Urinary bladder (tissue), 1 donor: ENCODE measurements at regions not wholly inside any gene's neighbourhood (a gene's known extent, or its start where the extent isn't known, plus 50 kb on each side); places are given as distances from the start of the nearest gene placed in this dataset. TPM values are rescaled to one million over a fixed set of nuclear protein-coding genes. Genes with fewer than 3 reads are reported as not detected.

Source experiments
- small RNA-seq: library from RNA; depleted of rRNA; stranded (forward); fragments of <200 nt; gene quantifications from one replicate; pipeline ENCODE3, GENCODE V24; 2014

Small RNA genes lying in the stretch of these regions (small RNA-seq; reads per million reads assigned to genes)
- not detected for gene RNA5SP438
